ENCODE measurements at regions not wholly inside any gene's neighbourhood (a gene's known extent, or its start where the extent isn't known, plus 50 kb on each side); places are given as distances from the start of the nearest gene placed in this dataset.
A peak's percentile ranks its signal among the peaks of the same experiment; 100 is the strongest.

DNA sequence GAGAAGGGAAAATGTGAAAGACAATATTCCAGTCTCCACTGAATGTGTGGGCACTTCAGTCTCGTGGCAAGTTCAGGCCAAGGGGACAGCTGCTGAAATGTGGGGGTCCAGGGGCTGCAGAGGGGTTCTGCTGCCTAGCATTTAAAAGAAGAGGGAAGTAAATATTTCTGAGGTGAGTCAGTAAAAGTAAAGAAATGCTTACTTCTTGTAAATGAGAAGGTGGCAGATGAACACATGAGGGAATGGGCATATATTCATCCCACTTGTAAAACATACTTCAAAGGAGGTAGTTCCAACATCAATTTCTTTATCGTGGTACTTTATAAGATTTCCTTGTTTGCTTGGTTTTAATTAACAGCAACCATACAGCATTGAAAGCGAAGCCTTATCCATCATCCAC is 63.1 kb upstream of the HIVEP3 start:
- Histone ChIP-seq H3K27me3 (no peaks in the 10 kb centered on the region), H3K36me3 (no peaks in the 10 kb centered on the region), H3K4me1 (no peaks in the 10 kb centered on the region), H3K9me3 (no peaks in the 10 kb centered on the region), H3K4me3 (no peak overlapping the region), H3K27ac (no peak overlapping the region)
- DNase-seq (ENCODE audit: extremely low spot score in 2 of 2), result peak; percentile 0 to 25
- TF ChIP-seq POLR2AphosphoS5 (IDR thresholded peaks at IDR 0.05; ENCODE audit: insufficient read depth in 1 of 2, low read depth in 1 of 2) (no peak), POLR2A (IDR thresholded peaks at IDR 0.05) (no peak)
- TF ChIP-seq, protein P1, sequence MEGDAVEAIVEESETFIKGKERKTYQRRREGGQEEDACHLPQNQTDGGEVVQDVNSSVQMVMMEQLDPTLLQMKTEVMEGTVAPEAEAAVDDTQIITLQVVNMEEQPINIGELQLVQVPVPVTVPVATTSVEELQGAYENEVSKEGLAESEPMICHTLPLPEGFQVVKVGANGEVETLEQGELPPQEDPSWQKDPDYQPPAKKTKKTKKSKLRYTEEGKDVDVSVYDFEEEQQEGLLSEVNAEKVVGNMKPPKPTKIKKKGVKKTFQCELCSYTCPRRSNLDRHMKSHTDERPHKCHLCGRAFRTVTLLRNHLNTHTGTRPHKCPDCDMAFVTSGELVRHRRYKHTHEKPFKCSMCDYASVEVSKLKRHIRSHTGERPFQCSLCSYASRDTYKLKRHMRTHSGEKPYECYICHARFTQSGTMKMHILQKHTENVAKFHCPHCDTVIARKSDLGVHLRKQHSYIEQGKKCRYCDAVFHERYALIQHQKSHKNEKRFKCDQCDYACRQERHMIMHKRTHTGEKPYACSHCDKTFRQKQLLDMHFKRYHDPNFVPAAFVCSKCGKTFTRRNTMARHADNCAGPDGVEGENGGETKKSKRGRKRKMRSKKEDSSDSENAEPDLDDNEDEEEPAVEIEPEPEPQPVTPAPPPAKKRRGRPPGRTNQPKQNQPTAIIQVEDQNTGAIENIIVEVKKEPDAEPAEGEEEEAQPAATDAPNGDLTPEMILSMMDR (IDR thresholded peaks at IDR 0.05), result no peak
- intact Hi-C loops (cut with DNase I), result no loop called here

DNA sequence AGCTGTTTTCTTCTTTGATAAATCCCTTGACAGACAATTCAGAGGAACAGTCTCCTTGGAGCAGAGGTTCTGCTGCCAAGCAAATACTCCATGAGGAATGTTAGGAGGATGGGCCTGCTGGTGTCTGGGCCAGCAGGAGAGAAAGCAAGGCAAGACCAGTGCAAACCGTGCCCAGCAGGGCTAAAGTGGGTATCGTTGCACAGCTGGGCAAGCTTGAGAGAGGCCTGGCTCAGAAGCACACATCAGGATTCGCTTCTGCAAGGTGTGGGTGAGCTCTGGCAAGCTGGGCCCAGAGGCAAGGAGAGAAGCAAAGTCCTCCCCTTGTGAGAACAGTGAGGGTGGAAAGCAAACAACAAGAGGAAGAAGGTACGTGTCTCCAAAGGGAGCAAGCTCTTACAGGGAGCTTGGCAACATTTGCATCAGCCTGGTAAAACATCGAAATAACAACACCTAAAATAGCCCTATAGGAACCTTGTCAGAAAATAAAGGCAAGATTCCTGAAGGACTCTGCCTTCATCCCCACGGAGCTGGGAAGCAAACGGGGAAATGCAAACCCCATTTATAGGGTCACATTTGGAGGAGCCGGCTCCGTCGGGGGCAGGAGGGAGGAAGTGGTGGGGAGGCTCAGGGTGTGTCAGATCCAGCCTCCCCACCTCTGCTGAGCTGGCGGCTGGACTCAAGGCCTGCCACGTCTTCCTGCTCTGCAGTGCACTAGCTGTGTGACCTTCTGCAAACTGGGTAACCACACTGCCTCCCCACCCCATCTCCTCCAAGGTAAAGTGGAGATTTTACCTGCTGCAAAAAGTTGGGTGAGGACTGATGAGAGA is 62.3 kb upstream of the HIVEP3 start:
- peak; percentile 54 to 91 for DNase-seq (ENCODE audit: extremely low spot score in 2 of 2)
- H3K27ac ChIP-seq, result no peak overlapping the region
- H3K9me3 ChIP-seq, result no peaks in the 10 kb centered on the region
- H3K4me3 ChIP-seq, result no peak overlapping the region
- no peaks in the 10 kb centered on the region for H3K27me3 ChIP-seq
- no peaks in the 10 kb centered on the region for H3K4me1 ChIP-seq
- no peaks in the 10 kb centered on the region for H3K36me3 ChIP-seq
- no peak for TF ChIP-seq POLR2A (IDR thresholded peaks at IDR 0.05)
- TF ChIP-seq POLR2AphosphoS5 (IDR thresholded peaks at IDR 0.05; ENCODE audit: insufficient read depth in 1 of 2, low read depth in 1 of 2), result no peak
- TF ChIP-seq, protein P1 (IDR thresholded peaks at IDR 0.05), result no peak
- intact Hi-C loops (cut with DNase I), result no loop called here

DNA sequence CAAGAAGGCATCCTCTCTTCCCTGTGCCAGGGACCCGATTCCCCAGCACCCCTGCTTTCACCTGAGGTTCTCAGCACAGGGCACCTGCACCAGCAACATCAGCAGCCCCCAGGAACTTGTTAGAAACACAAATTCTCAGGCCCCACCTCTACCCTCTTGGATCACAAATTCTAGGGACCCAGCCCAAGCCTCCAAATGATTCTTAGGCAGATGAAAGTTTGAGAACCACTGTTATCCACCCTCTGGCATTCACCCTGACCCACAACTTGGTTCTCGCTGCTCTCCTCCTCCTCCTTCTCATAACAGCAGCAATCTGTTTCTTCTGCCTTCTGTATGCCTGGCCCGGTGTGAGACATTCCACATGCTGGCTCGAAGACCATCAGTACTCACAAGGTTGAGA is 60.3 kb upstream of the HIVEP3 start:
- peak in 1 of 2 donors; percentile 74 for DNase-seq (ENCODE audit: extremely low spot score in 2 of 2)
- intact Hi-C loops (cut with DNase I), result no loop called here
- Histone ChIP-seq H3K9me3 (no peaks in the 10 kb centered on the region), H3K27me3 (no peaks in the 10 kb centered on the region), H3K27ac (no peak overlapping the region), H3K4me3 (no peak overlapping the region), H3K4me1 (no peaks in the 10 kb centered on the region), H3K36me3 (no peaks in the 10 kb centered on the region)
- TF ChIP-seq, protein P1 (IDR thresholded peaks at IDR 0.05), result no peak
- TF ChIP-seq POLR2A (IDR thresholded peaks at IDR 0.05) (no peak), POLR2AphosphoS5 (IDR thresholded peaks at IDR 0.05; ENCODE audit: insufficient read depth in 1 of 2, low read depth in 1 of 2) (no peak)

DNA sequence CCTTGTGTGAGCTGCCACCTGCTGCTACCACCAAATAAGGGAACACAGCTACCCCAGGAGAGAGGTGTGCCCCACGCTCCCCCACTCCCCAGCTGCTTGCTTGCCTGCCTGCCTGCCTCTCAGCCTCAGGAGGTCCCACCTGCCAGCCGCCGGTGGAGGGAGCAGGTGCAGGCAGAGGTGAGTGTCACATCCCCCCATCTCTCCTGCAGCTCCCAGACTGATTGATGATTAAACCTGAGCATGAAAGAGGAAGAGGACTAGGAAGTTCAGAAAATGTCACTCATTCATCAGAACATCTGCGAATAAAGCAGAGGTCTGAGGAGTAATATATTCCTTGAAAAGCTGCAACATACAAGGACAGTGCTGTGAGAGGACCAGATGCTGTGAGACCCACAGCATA is 58.6 kb upstream of the HIVEP3 start:
- Histone ChIP-seq H3K4me3 (no peak overlapping the region), H3K36me3 (no peaks in the 10 kb centered on the region), H3K9me3 (no peaks in the 10 kb centered on the region), H3K4me1 (no peaks in the 10 kb centered on the region), H3K27me3 (no peaks in the 10 kb centered on the region), H3K27ac (no peak overlapping the region)
- peak in 1 of 2 donors; percentile 25 for DNase-seq (ENCODE audit: extremely low spot score in 2 of 2)
- intact Hi-C loops (cut with DNase I), result no loop called here
- TF ChIP-seq, protein P1 (IDR thresholded peaks at IDR 0.05), result no peak

DNA sequence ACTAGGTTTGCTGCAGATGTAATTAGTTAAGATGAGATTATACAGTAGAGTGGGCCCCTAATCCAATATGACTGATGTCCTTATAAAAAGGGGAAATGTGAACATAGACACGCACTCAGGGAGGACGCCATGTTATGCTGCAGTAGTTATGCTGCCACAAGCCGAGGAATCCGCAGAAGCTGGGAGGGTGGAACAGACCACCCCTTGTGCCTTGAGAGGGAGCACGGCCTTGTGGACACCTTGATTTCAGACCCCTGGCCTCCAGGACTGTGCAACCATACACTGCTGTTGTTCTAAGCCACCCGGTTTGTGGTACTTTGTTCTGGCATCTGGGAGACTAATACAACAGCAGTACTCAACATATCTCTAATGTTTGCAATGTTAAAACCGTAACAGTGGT is 57.9 kb upstream of the HIVEP3 start:
- no peaks in the 10 kb centered on the region for H3K9me3 ChIP-seq
- no peak for DNase-seq (ENCODE audit: extremely low spot score in 2 of 2)
- H3K27me3 ChIP-seq, result no peaks in the 10 kb centered on the region
- no peak overlapping the region for H3K27ac ChIP-seq
- intact Hi-C loops (cut with DNase I), result no loop called here
- TF ChIP-seq, protein P1 (IDR thresholded peaks at IDR 0.05), result no peak
- TF ChIP-seq POLR2AphosphoS5 (IDR thresholded peaks at IDR 0.05; ENCODE audit: insufficient read depth in 1 of 2, low read depth in 1 of 2) (no peak), POLR2A (IDR thresholded peaks at IDR 0.05) (no peak)
- no peaks in the 10 kb centered on the region for H3K36me3 ChIP-seq
- H3K4me1 ChIP-seq, result no peaks in the 10 kb centered on the region
- no peak overlapping the region for H3K4me3 ChIP-seq
